HG03025 (cell line): ENCODE measurements at regions not wholly inside any gene's neighbourhood (a gene's known extent, or its start where the extent isn't known, plus 50 kb on each side); places are given as distances from the start of the nearest gene placed in this dataset.

ENCODE experiments used
- ATAC-seq: cut with Tn5 transposase; IDR thresholded peaks from one replicate; pipeline ENCODE4 v1.9.1; 2021; ENCODE audit warnings: mild to moderate bottlenecking, moderate library complexity; ENCODE audit not compliant: unreplicated experiment, low FRiP score

GRCh38 chr9:96135076-96135752 lies 166.8 kb downstream of the HSD17B3 start:
- ATAC-seq, result no peak

GRCh38 chr9:96133321-96134021 lies 168.5 kb downstream of the HSD17B3 start:
- no peak for ATAC-seq

GRCh38 chr9:96131825-96132224 lies 170.2 kb downstream of the HSD17B3 start:
- ATAC-seq, result no peak

GRCh38 chr9:96130970-96131369 lies 171.0 kb downstream of the HSD17B3 start:
- no peak for ATAC-seq

GRCh38 chr9:96129747-96130146 lies 172.2 kb downstream of the HSD17B3 start:
- ATAC-seq, result no peak

GRCh38 chr9:96128880-96129279 lies 173.1 kb downstream of the HSD17B3 start:
- no peak for ATAC-seq

GRCh38 chr9:96126321-96126881 lies 175.6 kb downstream of the HSD17B3 start:
- no peak for ATAC-seq

- no peak for ATAC-seq
Observed at GRCh38 chr9:96125624-96126023, 176.4 kb downstream of the HSD17B3 start.

GRCh38 chr9:96122751-96123150 lies 179.2 kb downstream of the HSD17B3 start:
- no peak for ATAC-seq

- ATAC-seq, result no peak
Observed at GRCh38 chr9:96122282-96122681, 179.7 kb downstream of the HSD17B3 start.

- ATAC-seq, result no peak
Observed at GRCh38 chr9:96121136-96121535, 180.8 kb downstream of the HSD17B3 start.

- no peak for ATAC-seq
Observed at GRCh38 chr9:96117398-96118080, 184.4 kb downstream of the HSD17B3 start.

- ATAC-seq, result no peak
Observed at GRCh38 chr9:96116275-96117064, 185.5 kb downstream of the HSD17B3 start.

GRCh38 chr9:96115836-96116235 lies 186.1 kb downstream of the HSD17B3 start:
- ATAC-seq, result no peak

GRCh38 chr9:96113032-96113431 lies 188.9 kb downstream of the HSD17B3 start:
- no peak for ATAC-seq

GRCh38 chr9:96109680-96110351 lies 192.2 kb downstream of the HSD17B3 start:
- no peak for ATAC-seq

GRCh38 chr9:96108691-96109380 lies 193.1 kb downstream of the HSD17B3 start:
- no peak for ATAC-seq

- no peak for ATAC-seq
Observed at GRCh38 chr9:96107436-96107835, 194.5 kb downstream of the HSD17B3 start.
